Mesenteric fat pad (tissue), 1 donor: ENCODE measurements at regions not wholly inside any gene's neighbourhood (a gene's known extent, or its start where the extent isn't known, plus 50 kb on each side); places are given as distances from the start of the nearest gene placed in this dataset.
"Not testable (repeated sequence)": the region's sequence is repeated elsewhere in the genome, so short reads cannot be mapped to it uniquely, and the experiment has no call there.

Experiments
- DNase-seq: peaks from one replicate; pipeline ENCODE4 v3.0.0-alpha.2; 2020; ENCODE audit warnings: low spot score
- donor health status: DM: yes; HTN: yes; CAD: no.

DNA sequence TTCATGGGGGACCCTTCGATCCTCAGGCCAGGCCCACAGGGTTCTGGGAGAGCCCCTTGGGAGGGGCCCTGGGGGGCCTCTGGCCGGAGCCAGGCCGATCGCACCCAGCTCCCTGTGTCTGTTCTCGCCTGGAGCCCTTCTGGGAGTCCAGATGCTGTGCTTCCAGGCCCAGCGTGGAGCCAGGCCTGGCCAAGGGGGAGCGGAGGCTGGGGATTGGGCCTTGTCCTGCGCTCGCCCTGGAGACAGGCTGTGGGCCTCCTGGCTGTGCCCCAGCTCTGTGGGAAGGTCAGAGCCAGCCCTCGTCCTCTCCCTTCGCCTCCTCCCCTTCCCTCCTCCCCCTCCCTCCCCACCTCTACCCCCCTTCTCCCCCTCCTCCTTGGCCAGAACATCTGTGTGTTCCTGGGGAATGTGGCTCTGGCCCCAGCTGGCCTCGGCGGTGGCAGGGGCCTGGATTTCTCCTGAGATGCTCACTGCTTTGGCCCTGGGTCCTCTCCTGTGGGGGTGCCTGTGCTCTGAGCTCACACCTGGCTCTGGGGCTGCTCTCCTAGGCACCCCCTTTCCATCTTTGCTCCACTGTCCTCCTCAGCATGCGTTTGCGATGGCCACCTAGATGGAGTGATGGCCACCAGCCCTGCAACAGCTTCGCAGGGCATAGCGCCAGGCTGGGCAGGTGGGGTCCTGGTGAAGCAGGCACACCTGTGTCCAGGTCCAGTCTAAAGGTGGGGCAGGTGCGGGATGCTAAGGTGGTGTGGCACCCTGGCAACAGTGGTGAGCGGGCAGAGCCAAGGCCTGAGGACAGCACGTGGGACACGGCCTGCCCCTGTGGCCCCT lies 90.6 kb upstream of the CIBAR2 start:
- DNase-seq: no peak

DNA sequence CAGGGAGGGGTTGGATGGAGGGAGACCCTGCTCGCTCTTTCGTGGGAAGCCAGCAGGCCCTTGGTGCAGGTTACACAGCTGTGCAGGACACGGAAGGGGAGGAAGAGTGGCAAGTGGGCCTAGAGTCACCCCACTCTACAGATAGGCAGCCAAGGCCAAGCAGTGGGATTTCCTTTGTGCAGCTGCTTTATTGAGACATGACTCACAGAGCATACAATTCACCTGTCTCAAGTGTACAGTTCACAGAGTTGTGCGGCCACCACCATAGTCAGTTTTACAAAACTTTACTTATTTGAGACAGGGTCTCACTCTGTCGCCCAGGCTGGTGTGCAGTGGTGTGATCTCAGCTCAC lies 91.2 kb upstream of the CIBAR2 start:
- DNase-seq: no peak

DNA sequence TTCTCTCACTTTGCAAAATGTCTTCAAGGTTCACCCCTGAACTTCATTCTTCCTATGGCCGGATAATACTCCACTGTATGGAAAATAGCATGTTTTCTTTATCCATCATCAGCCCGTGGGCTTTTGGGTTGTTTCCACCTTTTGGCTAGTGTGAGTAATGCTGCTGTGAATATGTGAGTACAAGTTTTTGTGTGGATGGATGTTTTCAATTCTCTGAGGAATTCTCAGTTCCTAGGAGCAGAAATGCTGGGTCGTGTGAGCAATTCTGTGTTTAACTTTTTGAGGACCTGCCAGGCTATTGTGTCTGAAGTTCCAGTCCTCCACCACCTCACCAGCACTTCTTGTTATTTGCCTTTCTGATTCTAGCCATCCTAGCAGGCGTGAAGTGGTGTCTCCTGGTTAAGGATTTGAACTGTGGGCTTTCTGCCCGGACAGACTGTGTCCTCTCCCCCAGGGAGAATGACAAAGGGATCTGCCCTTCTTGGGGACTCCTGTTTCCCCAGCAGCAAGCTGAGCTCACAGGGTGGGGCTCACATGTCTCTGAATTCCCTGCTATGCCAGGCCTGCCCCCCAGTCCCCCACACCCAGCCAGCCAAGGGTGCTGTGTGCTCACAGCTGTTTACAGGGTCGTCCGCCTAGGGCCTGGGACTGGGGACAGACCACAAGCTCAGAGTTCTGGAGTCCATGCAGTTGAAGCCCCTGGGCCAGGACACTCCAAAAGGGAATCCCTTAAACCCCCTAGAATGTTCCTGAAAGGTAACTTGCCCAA lies 92.2 kb upstream of the CIBAR2 start:
- no peak for DNase-seq

DNA sequence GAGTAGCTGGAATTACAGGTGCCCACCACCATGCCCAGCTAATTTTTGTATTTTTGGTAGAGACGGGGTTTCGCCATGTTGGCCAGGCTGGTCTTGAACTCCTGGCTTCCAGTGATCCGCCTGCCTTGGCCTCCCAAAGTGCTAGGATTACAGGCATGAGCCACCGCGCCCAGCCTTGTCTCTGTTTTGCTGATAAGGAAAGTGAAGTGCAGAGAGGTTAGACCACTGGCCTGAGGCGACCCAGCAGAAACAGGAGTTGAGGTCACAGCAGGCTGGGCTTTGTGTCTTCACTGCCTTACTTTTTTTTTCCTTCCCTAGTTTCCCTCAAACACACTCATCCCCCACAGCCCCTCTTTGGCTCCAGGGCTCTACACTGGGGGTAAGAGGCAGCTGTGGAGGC lies 93.0 kb upstream of the CIBAR2 start:
- DNase-seq: not testable (repeated sequence)

DNA sequence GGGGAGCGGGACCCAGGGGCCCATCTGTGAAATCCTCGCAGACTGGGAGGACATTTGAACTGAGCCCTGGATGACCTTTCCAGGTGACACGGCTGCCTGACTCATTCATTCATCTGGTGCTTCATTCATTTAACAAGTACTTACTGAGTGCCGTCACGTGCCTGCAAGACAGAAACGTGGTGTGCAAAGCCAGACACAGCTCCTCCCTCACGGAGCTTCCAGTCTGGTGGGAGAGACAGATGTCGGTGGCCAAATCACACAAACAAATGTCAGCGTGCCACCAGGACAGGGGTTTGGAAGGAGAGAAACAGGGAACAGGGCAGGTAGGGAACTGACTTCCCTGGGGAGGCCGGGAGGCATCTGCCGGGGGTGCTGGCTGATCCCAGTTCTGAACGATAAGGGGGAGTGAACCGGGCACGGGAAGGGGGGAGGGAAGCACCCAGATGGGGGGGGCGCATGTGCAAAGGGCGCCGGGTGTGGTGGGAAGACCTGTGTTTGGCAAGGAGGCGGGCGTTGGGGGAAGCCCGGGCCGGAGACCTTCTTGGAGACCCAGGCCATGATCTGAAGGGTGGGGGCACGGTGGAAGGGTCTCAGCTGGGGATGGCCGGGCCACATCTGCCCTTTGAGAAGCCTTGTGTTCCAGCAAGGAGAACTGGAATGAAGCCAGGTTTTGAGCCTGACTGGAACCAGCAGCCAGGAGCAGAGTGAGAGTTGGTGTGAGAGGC lies 93.6 kb upstream of the CIBAR2 start:
- no peak for DNase-seq

DNA sequence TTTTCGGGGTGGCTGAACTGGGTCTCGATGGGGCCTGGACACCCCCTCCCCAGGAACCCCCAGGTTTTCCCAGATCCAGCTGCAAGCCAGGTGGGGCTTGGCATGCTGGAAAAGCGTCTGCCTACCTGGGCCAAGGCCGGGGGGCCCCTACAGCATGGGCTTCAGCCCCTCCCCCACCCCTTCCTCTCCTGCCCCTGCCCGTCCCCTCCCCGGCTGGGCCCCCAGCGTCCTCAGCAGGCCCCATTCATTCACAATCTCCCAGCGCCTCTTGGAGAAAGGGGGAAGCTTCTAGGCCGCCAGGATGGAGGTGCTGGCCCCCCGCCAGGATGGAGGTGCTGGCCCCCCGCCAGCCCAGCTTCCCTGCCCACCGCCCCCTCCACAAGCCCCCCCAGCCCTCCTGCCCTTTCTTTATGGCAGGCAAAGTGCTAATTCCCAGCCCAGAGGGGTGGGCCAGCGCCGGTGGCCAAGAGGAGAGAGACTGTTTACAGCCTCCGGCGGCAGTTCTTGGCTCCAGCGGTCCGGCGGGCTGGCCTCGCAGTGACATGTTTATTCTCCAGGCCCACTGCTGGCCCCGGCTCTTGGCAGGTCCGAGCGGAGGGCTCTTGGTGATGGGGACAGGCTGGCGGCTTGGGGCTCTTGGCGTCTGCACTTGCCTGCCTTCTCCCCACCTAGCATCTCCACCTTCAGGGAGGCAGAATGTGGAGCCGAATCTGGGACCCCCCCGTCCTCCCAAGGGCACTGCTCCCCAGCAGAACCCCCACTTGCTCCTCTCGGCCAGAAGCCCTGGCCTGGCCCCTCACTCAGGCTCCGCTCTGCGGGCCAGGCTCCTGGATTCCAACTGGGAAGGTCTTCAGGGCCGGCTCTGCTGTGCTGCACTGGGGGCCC lies 94.4 kb upstream of the CIBAR2 start:
- DNase-seq: no peak

DNA sequence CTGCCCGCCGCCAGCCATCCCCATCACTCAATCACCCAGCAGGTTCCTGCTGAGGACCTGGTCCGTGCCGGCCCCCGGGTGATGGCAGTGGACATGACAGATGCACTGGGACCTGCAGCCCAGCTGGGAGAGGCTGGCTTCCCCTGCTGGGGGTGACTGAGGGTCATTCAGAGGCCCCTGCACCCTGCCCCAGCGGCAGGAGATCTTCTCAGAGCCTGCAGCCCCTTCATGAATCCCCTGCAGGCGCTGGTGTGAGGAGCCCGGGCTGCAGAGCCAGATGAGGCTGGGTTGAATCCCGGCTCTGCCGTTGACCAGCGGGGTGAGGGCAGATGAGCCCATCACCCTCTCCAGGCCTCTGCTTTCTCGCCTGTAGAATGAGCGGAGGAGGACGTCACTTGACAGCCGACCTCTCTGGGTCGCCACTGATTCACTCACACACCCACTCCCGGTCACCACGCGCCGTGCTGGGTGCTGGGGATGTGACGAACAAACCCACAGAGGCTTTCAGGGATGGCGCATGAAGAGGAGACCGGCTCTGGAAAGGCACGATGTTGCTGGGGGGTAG lies 95.2 kb upstream of the CIBAR2 start:
- no peak for DNase-seq

DNA sequence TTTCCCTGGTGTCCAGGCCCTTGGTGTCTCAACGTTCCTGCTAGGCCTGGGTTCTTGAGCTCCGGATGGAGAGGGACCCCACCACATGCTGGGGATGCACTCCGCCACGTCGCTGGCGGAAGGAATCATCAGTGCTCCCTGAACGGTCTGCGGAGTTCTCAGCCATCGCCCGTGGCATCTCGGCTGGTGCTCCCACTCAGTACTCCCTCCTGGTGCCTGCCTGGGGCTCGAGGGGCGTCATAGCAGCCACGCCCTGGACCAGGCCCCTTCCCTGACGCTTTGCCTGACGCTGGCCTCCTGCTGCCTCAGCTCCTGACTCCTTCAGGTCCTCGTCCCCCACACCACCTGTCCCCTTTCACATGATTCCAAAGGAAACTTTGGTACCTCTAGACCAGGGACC lies 95.9 kb upstream of the CIBAR2 start:
- DNase-seq: no peak

DNA sequence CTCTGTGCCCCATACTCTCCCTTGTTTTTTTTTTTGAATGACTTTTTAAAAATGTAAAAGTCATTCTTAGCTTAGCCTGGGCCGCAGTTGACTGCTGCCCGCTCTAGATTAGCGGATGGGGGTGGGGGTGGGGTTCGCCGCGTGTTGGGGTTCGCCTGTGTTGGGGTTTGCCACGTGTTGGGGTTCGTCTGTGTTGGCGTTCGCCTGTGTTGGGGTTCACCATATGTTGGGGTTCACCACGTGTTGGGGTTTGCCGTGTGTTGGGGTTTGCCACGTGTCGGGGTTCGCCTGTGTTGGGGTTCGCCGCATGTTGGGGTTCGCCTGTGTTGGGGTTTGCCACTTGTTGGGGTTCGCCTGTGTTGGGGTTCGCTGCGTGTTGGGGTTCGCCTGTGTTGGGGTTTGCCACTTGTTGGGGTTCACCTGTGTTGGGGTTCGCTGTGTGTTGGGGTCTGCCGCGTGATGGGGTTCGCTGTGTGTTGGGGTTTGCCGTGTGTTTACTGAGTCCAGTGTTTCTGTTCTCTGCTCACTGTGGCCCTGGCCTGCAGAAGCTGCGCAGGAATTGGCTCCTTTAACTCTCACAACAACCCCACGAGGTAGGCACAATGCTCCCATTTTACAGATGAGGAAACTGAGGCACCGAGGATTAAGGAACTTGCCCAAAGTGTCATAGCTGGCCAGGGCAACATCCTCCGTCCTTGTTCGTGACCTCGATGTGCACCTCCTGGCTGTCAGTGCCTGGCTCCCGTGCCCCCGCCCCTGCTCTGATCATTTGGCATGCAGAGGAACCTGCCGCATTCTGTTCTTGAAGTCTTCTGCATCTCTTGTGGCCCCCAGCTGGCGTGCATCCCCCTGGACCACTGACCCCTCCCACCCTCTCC lies 96.6 kb upstream of the CIBAR2 start:
- DNase-seq: no peak

DNA sequence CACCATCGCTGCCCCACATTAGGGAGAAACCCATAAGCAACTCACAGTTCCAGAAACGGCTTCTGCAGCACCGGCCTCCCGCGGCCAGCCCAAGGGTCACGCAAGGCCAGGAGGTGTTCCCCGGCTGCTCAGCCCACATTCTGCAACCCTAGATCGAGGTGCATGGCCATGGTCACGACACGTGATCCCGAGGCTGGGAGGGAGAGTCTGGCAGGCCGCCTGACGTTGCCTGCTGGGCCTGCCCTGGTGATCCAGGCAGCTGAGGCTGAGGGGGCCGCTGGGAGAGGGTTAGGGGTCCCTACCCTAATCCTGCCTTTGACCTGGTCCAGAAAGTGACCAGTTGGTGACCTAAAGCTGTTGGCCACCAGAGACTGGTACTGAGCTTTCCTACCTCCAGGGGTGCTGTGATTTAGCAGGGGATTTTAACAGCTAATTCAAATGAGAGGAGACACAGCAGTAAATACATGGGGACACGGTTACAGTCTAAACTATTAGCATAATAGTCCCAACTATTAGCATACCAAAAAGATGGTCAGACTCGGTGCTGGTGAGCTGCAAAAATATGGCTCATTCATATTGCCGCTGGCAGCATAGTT lies 97.4 kb upstream of the CIBAR2 start:
- no peak for DNase-seq

DNA sequence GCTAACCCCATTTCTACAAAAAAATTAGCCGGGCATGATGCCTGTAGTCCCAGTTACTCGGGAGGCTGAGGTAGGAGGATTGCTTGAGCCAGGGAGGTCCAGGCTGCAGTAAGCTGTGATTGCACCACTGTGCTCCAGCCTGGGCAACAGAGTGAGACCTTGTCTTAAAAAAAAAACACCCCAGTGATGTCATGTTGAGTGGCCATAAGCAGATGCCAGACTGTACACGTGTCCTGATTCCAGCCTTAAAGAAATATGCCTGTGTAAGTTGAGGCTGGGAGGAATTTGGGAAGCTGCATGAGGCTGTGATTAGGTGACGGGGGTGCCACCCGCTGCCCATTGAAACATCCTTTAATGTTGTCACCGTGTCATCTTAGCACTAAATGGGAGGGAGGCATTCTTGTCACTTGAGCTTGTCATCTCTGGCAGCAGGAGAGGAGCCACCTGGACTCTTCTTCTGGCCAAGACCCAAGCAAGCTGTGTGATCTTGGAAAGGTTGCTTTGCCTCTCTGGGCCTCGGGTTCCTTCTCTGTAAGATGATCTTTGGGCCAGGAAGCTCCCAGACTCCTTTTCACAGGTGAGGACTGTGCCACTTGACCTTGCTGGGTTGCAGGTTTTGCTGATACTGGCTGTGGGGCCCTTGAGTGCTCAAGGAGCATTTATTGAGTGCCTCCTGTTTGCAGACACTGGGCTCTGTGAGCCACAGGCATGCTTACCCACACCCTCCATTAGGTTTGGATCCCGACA lies 98.3 kb upstream of the CIBAR2 start:
- no peak for DNase-seq

DNA sequence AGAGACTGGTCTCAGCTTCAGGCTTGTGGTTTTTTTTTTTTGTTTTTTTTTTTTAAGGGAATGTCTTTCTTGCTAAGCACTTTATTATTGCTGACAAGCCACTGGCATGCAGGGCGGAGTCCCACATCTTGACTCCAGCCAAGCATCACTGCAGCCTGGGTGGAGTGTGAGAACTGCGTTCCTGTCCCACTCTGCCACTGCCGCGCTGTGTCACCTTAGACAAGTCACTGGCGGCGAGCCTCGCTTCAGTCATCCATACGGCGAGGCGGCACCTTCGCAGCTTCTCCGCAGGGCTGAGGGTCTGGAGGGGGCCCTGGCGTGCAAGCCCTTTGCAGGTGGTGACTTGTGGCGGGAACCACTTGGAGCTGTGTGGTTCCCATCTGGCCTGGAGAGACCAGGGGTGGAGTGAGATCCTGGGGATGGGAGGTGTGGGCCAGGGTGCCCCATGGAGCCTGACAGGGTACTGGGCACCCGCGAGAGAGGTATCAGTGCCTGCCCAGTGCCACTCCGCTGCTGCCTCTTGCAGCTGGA lies 99.1 kb upstream of the CIBAR2 start:
- DNase-seq: no peak

DNA sequence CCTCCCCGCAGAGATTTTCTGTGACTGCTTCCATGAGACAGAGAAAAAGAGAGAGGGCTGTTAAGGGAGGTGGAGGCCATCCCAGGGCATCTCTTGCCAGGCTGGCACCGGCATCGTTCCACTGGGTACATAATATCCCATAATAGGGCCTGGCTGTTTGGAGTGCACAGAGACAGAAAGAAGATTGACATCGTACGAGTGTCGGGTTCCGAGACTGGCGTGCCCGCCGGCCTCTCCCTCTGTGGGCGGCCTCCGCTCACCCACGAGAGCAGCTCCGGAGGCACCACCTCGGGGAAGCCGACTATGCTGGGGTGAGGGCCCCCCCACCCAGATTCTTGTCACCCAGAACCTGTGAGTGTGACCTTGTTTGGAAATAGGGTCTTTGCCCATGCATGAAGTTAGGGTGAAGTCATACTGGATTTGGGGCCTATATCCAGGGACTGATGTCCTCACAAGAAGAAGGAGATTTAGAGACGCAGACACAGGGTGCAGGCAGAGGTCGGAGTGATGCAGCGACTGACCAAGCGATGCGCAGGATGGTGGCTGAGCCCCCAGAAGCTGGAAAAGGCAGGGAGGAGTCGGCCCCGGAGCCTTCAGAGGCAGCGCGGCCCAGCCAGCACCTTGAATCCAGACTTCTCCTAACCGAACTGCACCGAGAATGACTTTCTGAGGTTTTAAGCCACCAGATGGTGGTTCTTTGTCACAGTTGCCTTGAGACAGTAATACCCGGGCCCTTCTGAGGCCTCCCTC lies 101.8 kb upstream of the CIBAR2 start:
- no peak for DNase-seq

DNA sequence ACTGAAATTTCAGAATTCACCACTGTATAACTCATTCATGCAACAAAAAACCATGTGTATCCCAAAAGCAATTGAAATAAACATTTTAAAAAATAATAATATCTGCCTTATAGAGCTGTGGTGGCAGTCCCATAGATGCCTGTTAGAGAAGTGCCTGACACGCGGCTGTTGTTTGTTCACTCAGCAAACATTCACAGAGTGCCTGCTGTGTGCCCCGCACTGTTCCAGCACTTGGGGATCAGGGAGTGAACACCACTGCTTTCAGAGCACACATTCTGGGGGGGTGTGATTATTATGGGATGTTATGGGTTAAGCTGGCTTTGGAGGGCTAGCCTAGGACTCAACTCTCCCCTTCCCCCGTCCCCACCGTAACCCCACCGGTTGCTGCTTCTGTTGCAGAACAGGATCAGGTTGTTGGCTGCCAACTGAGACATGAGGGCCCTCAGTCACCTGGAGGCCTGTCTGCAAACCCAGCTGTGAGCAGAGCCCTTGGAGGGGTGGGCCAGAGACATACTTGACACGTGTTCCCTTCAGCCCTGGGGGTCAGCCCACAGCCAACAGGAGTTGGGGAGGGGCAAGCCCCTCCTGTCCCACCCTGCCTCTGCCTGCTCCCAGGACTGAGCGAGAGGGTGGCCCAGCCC lies 103.3 kb upstream of the CIBAR2 start:
- DNase-seq: no peak

DNA sequence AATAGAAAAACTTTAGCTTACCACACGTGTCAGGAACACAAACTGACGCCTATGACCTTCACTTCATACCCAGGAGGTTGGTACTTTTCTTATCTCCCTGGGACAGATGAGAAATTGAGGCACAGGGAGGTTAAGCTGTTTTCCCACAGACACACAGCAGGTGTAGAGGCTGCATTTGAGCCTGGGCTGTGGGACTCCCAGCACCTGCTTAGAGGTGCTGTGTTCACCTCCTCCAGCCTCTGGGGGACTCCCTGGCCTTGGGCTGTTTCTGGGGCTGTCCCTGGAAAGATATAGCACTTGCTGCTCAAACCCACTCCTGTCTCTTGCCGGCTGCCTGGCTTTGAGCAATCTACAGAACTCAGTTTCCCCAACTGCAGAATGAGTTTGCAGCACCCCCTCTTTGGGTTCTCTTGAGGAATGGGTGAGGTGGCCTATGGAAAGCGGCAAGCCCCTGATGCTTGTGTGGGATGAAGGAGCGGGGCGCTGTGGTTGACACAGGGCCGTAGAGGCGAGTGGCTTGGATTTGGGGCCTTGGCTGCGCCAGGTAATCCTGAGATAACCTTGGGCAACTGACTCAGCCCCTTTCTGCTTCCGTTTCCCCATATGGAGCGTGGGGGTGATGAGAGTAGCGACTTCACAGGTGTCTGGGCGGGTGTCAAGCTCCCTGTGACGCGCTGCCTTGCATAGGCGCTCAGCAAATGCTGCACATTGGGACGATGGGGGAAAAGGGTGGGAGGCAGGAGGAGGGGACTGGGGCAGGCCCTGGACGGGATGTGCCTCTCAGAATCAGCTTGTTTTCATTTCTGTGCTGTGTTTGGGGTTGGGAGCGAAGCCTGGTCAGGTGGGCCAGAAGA lies 104.5 kb upstream of the CIBAR2 start:
- no peak for DNase-seq
